NCI-H1694 treated with DMSO at 0.1 percent for 48 hours (cell line): ENCODE measurements at regions not wholly inside any gene's neighbourhood (a gene's known extent, or its start where the extent isn't known, plus 50 kb on each side); places are given as distances from the start of the nearest gene placed in this dataset.

Experiments
- DNase-seq: peaks from one replicate; lab custom pipeline; 2025; lab: John Stamatoyannopoulos, UW

DNA sequence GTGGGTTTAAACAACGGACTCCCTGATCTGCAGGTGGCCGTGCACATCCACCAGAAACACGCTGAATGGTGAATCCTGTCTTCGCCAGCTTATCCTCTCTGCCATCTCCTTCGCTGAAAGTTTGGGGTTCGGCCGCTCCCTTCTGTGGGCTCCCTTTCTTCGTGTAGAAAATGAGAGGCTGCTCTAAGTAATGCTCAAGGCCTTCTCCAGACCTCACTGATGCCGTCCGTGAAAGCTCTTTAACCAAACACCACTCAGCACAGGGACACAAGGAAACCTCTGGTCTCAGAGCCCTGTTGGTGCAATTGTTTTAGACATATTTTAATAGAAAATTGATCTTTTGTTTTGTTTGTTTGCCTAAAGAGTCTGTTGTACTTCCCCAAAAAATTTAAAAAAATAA, 596.5 kb downstream of the IRX1 start:
- DNase-seq, result no peak

DNA sequence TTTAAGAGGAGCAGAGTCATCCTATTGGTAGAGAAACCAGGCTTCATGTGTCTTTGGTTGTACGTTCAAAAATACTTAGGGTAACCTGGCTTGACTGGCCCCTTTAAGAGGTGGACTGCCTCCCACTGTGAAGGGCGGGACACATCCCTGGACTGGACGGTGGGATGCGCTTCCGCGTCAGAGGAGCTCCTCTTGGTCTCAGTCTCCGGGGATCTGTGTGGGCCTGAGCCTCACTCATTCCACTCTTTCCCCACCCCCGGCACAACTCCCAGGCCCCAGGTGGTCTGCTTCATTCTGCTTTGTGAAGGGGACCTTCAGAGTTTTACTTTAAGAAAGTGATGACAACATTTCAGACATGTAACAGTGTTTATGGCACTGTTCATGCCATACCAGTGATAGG, 601.1 kb downstream of the IRX1 start:
- DNase-seq, result no peak

DNA sequence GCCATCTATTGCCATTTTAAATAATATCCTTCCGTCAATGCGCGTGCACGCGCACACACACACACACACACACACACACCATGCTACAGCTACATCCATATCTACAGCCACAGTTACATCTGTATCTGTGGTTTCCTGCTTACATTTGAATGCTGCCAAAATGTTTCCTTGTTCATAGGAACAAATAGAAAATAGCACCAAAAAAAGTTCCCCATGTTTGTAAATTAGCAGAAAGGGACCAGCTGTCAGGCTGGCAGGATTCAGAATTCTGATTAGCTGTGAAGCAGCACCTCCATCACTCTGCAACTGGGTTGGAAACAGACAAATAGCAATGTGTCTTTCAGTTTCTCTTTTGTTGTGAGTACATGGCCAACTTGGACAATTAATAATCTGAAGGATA, 601.5 kb downstream of the IRX1 start:
- no peak for DNase-seq

DNA sequence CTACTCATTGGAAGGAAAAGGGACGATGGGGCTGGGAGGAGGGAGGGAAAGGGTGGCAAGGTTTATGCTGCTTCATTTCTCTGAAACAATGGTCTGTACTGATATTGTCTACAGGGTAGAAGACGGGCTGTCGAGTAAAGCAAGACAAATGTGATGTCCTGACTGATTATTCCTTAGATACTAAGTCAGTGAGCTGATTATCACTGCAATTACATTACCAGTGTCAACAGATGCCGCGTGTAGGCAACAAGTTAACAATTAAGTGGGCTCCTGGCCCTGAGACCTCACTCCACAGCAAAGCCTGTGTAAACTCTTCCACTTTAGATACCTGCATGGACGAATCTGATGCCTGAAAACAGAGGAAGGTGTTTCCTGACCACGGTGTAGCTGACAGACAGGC, 602.8 kb downstream of the IRX1 start:
- DNase-seq, result no peak

DNA sequence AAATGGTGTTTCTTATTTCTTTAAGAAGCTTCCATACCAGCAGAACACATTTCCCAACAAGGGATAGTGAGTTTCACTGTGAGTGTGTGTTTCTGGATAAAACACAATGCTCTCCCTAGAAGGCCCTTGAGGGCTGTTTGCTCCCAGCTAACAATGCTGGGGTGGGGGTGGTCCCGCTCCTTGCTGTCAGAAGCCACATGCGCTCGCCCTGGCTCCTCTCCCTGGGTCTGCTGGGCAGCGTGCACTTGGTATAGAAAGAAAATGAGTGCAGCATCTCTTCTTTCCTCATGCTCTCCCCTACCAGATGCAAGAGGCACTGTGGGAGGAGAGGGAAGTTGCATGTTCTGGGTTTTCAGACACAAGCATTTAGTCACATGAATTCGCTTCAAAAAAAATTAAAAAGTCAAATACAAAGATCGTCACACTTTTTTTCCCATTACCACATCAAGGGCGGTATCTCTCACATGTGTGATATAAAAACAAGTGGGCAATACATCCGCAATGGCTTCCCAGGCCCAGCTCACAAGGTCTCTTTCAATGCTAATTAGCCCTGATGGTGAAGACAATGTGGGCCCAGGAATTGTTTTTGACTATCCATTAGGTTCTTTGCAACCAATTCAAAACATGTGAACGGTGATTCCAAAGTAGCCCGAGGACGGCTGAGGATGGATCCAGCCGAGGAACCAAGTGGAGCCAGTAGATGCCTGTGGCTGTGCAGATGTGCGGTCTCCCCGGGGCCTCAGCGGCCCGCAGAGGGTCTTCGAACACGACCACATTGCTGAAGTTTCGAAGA, 603.6 kb downstream of the IRX1 start:
- no peak for DNase-seq

DNA sequence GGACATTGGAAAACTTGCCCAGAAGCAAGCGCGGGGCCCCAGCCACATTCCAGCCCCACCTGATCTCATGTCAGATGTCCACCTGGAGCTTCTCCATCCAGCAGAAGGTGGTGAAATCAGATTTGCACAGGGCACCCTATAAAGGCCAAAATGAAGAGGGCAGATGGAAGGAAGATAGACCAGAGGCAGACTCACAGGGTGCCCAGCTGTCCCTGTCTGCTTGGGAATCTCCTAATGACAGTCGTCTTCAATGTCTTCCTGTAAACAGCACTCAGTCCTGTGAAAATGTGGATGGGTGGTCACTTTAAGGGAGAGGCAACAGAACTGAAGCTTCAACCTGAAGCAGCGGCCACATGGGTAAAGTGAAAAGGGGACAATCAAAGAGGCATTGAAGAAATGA, 607.5 kb downstream of the IRX1 start:
- DNase-seq, result no peak

DNA sequence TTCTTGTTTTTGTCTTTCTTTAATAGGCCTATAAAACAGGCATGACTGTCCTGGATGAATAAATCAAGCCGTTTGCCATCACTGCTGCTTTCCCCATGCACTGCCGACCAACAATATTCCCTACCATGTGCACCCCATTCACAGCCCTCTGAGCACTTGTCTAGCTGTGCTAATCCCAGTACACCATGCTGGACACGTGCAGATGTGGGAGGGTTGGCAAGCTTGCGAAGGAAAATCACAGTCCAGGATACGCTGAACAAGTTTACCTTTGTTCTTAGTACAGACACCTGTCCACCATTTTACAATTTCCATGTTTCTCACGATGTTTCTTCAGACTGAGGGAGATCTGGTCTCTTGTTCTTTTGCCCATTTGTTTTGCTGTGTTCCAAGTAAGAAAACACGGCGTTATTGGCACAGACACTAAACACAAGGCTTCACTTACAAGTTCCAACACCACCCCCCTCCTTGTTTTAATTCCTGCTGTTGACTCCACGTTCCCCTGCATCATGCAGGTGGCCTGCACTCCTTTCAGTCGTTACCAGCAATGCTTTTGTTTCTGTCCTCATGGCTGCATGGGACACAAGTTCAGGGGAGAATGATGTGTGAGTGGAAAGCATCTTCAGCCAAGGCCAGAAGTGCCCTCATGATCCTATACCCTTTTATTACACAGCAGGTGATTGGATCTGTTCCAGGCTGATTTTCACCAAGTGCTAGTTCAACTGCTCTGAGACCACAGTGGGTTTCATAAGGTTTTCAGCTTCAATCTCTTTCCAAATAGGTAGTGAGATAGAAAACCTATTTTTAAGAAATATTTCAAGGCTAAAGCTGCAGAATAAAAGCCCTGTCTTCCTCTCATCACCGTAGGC, 608.9 kb downstream of the IRX1 start:
- DNase-seq, result no peak

DNA sequence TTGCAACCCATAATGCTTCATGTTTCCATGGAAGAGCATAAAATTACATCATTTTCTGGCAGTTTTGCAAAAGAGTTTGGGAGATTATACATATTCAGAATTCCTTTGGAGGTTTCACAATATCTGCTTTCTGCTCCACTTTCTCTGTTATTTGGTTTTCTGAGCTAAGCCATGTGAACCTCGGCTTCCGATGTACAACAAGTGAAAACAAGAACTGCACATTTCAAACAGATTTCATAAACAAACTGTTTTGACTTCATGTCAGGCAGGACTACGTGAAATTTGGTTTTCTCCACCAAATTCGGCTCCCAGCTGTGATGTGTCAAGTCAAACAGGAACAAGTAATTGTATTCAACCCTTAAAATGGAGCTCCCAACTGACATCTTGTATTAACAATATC, 609.8 kb downstream of the IRX1 start:
- DNase-seq, result no peak

DNA sequence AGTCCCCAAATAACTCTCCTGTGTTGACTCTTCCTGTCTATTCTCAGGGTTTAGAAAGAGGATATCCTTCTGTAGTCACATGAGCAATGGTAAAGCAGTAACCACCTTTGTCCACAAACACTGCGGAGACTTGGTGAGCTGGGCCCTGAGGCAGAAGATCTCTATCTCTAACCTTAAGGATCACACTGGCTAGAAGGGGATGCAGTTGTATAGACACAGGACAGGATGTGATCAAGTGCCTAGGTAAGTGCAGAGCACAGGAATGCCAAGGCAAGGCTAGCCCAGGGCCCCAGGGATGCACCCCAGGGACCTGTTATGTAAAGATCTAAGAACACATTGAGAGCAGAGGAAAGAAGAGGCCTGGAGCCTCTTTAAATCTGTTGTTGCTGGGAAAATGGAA, 610.5 kb downstream of the IRX1 start:
- no peak for DNase-seq

DNA sequence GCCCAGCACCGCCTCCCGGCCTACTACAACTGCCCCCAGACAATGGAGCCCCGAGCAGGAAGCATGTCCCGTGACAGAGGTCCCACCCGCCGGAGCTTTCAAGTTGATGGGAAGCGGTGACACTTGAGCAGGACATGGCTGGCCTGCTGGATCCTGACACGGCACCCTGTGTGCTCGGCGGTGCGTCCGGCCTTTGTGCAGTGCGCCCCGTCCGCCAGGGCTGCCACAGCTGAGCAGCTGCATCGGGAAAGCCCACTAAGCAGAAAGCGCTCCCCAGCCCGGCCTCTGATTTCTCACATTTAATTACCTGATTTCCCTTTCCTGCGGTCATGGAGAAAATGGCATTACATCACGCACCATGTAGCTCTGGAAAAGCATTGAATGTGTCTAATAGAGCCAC, 611.9 kb downstream of the IRX1 start:
- DNase-seq, result no peak

DNA sequence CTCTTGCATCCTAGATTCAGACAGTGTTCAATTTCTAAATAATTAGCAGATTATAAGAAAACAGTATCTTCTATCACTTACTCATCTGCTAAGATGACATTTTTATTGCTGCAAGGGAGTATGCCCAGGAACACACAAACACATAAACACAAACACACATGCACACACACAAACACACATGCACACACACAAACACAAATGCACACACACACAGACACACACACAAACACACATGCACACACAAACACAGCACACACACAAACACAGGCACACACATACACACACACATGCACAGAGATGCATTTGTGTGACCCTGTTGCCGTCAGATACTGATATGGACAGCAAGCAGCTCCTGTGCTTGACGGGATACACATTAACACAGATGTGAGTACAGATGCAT, 612.9 kb downstream of the IRX1 start:
- DNase-seq, result no peak

DNA sequence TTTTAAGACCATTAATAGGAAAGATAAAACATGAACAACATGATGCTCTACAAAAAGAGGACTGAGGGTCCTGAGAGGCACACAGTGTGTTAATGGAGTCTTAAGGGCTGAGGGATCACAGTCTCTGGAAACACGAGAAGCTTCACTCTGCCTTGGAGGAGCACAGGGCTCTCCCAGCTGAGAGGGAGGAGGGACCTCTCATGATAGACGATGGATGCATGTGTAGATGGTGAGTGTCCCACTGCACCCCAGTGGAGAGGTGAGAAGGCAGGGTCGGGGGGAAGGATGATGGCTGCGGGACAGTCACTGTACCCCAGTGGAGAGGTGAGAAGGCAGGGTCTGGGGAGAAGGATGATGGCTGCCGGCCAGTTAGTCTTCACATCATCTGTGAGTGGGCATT, 613.4 kb downstream of the IRX1 start:
- DNase-seq, result no peak

DNA sequence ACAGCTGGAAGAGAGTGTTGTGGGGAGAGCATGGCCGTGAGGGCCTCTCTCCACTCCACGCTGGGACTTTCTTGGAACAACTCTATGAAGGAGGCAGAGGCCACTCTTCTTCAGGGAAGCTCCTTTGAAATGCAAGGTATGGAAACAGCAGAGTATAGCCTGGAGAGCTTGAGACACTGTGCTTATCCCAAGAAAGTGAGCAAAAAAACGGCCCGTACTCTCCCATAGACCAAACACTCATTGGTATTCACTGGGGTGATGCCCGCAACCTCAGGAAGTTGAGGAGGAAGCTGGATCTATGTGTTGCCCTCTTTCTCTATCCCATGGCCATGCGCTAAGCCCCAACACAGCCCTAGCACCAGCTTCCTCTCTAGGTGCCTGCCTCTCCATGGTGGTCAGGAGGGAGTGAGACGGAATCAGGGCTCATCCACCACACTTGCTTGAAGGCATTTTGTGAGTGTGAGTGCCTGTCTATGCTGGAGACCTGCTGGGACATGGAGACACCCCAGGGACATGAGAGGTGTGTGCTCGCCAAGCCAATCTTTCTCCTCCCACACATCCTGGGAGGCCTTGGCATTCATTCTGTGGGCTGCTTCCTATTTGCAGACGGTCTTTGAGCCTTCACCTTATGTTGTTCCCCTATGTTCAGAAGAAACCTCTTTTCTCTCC, 616.6 kb downstream of the IRX1 start:
- DNase-seq, result no peak

DNA sequence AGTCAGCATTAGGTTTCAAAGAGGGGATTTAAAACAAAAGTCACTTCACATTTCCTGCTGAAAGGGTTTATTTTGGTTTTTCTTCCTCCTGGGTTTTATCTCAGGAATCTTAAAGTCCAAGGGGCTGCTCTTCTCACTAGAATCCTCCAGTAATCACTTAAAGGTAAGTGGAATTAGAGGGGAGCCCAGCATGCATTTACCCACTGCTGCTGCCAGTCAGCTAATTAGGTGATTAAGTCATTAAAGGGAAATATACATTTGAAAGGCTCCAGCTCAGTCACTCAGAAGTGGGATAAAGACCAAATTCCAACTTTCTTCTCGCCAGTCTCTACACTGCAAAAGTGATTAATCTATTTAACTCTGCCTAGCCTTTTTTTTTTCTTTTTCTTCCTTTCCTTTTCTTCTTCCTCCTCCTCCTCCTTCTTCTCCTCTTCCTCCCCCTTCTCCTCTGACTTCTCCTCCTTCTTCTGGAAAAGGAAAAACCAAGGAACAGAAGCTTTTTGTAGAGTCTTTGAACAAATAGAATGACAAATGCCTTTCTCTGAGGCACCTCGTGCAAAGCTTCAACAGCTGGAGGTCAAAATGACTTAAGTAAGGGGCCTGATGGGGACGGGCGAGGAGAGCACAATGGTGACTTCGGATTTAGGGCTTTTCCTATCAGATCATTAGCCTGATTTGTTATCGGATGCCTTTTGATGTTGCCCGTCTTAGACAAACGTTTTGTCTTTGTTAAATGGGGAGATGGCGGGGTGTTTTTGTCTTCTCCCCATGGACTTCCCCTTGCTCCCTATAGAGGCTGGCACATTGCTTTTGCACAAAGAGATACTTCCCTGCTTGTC, 617.6 kb downstream of the IRX1 start:
- no peak for DNase-seq

DNA sequence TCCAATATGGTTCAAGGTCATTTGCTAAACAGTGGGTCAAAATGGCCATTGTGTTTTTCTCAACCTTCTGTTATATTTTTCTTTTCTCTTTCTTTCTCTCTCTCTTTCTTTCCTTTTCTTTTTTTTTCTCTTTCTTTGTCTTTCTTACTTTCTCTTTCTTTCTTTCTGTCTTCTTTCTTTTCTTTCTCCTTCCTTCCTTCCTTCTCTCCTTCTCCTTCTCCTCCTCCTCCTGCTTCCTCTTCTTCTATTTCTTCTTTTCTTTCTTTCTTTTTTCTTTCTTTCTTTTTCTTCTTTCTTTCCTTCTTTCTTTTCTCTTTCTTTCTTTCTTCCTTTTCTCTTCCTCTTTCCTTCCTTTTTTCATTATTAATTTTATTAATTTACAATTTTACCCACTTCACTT, 619.5 kb downstream of the IRX1 start:
- no peak for DNase-seq

DNA sequence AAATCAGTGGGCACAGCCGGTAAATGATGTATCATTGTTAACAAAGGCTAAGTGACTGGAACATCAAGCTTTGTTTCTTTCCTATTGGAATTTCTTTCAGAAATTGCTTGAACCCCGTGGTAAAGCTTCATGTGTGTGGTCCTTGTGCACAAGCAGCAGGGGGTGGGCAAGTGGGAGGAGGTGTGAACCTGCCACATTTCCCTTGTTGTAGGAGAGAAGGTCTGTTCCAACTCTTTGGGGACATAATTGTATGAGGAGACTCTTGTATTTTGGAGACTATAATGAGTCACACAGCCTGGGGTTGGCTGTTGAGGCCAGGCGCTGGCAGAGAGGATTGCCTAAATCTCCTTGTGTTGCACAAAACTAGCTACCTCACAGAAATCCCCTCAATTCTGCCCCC, 620.5 kb downstream of the IRX1 start:
- no peak for DNase-seq

DNA sequence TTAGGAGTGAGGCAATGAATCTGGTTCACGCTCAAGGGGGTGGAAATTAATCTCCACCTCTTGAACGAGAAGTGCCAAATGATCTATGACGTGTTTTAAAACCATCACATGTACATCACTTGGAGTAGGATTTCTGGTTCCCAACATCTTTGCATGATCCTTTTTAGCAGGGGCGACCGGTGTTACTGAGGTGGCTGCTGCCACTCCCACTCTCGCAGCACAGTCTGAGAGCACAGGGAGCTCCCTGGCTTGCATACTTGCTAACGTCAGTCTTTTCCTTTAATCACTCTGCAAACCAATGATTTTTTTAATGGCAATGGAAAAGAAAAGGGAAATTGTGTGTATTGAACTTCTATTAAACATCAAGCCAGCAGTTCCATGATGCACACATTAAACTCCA, 624.4 kb downstream of the IRX1 start:
- DNase-seq, result no peak

DNA sequence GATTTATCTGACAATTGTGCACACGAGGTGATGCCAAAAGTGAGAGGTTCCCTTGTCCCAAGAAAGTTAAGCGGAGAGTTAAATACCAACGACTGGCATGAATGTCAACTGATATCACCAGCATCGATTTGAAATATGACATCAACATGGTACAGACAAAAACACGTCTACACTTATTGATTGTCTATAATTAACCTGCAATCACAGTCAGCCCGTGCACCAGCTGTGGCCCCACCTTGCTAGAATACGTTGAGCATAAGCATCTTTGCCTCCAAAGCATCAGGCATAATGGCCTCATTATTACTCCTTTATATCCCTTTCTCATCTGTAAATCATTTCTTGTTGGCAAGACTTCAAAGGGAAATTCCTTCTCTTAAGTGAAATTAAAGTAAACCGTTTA, 625.4 kb downstream of the IRX1 start:
- DNase-seq, result no peak

DNA sequence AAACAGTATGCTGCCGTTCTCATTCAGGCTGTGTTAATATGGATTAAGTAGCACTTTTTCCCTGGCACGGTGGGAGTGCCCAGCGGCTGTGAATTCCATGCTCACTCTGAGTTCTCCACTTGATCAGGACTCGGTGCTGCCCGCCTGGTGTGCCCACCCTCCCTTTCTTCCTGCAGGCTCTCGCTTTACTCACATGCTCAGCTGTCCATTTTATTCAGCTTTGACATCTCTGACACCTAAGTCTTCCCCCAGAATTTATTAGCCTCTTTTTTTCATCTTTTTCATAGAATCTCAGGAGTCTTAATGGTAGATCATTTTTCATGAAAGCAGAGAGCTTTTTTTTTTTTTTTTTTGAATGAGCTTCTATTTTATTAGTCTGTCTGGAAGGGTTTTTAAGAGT, 626.5 kb downstream of the IRX1 start:
- no peak for DNase-seq

DNA sequence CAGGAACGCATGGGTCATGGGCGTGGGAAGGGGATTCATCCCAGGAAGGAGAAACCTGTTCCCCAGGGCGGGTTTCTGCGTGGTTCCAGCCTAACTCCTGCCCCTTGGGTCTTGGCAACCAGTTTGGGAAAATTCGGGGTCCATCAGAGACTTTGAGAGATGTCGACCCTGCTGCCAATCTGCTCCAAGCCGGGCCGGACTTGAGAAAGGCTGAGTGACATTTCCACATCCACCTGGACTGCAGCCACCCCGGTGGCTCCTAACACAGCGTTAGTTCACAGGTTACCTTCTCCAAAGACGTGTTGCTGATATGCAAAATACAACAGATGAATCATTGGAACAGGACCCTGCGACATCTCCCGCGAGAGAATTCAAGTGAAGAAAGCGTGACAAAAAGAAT, 627.2 kb downstream of the IRX1 start:
- no peak for DNase-seq

DNA sequence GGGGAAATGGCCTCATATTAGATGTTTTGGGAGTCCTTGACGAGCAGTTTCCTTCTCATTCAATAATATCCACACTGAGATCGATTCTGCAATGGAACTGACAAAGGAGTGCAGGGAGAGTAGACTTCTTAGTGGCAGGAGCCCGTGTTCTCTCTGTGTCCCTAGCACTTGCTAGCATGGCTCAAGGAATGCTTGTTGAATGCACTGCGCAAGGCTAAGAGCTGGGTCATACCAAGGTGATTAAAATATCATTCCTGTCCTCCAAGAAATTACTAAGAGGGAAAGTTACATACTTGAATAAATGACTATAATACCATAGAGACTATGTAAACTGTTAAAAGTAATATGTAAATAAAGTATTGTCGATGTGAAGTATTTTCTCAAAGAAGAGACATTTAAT, 630.1 kb downstream of the IRX1 start:
- no peak for DNase-seq

DNA sequence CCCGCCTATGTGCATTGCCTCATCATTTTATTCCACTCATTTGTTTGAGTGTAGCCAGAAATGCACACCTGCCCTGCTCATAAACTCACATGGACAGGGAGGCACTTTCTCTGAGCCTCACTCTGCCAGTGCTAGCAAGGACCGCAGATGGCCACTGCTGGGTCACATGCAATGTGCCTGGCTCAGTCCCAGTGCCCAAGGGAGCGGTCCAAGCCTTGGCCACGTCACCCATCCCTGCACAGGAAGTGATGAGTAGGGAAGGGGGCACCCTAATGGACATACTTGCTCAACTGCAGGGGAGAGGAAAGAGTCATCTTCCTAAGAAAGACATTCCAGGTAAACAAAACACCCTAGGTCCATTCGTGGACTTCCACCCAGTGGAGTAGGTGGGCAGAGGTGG, 630.9 kb downstream of the IRX1 start:
- DNase-seq, result no peak
